ENCODE measurements at regions not wholly inside any gene's neighbourhood (a gene's known extent, or its start where the extent isn't known, plus 50 kb on each side); places are given as distances from the start of the nearest gene placed in this dataset.

- BruUV-seq (replicated peaks): no TSS peak
- no peak overlapping the region for H3K4me3 ChIP-seq (ENCODE audit: low read depth, low read length)
- H3K36me3 ChIP-seq (ENCODE audit: control insufficient read depth, insufficient read depth, low read length): no peaks in the 10 kb centered on the region
- POLR2A ChIA-PET: no interaction called here
- H3K27ac Mint-ChIP-seq (ENCODE audit: unreplicated experiment): no peak overlapping the region
- no peak overlapping the region for H3K4me3 Mint-ChIP-seq (ENCODE audit: unreplicated experiment)
- H3K9me3 ChIP-seq: no peaks in the 10 kb centered on the region
- TF ChIP-seq CTCF (IDR thresholded peaks at IDR 0.05; ENCODE audit: insufficient read depth in 1 of 2, low read depth in 1 of 2, low read length in 1 of 2, severe bottlenecking in 1 of 2, unreplicated experiment in 1 of 2): peak; percentile 52 to 70
- H3K36me3 Mint-ChIP-seq (ENCODE audit: insufficient read depth, unreplicated experiment): no peaks in the 10 kb centered on the region
- no peaks in the 10 kb centered on the region for H3K4me1 ChIP-seq
- no peaks in the 10 kb centered on the region for H3K9me3 Mint-ChIP-seq (ENCODE audit: unreplicated experiment)
- no peaks in the 10 kb centered on the region for H3K27me3 ChIP-seq (replicated peaks; ENCODE audit: control insufficient read depth, insufficient read depth, low read length)
- intact Hi-C loops (cut with micrococcal nuclease; ENCODE audit: unreplicated experiment): loop anchor here (1.0 to 10.0 kb wide), 6 partner anchors 108 to 548 kb away; no protein-coding TSS in a partner anchor
- H3K4me1 Mint-ChIP-seq (ENCODE audit: low read depth, unreplicated experiment): no peaks in the 10 kb centered on the region
- H3K27me3 Mint-ChIP-seq (ENCODE audit: insufficient read depth, unreplicated experiment): no peaks in the 10 kb centered on the region
- DNase-seq: peak; percentile 43 to 57
- CTCF ChIA-PET: interaction anchor here (0.6 to 1.1 kb wide), 5 partner anchors 60 to 362 kb away, joined by 3 to 4 read pairs (median 3); no protein-coding TSS in a partner anchor
These were observed 122.6 kb upstream of the MCHR2 start for GRCh38 chr6:100116411-100117194.

- Mint-ChIP-seq H3K27me3 (ENCODE audit: insufficient read depth, unreplicated experiment) (no peaks in the 10 kb centered on the region), H3K36me3 (ENCODE audit: insufficient read depth, unreplicated experiment) (no peaks in the 10 kb centered on the region), H3K4me1 (ENCODE audit: low read depth, unreplicated experiment) (no peaks in the 10 kb centered on the region), H3K27ac (ENCODE audit: unreplicated experiment) (no peak overlapping the region), H3K4me3 (ENCODE audit: unreplicated experiment) (no peak overlapping the region), H3K9me3 (ENCODE audit: unreplicated experiment) (no peaks in the 10 kb centered on the region)
- intact Hi-C loops (cut with micrococcal nuclease; ENCODE audit: unreplicated experiment): loop anchor here (1.0 to 10.0 kb wide), 6 partner anchors 109 to 549 kb away; no protein-coding TSS in a partner anchor
- H3K4me3 ChIP-seq (ENCODE audit: low read depth, low read length): no peak overlapping the region
- H3K4me1 ChIP-seq: no peaks in the 10 kb centered on the region
- POLR2A ChIA-PET: no interaction called here
- CTCF ChIA-PET: no interaction called here
- no peak for DNase-seq
- no peaks in the 10 kb centered on the region for H3K9me3 ChIP-seq
- BruUV-seq (replicated peaks): no TSS peak
- TF ChIP-seq CTCF (IDR thresholded peaks at IDR 0.05; ENCODE audit: insufficient read depth in 1 of 2, low read depth in 1 of 2, low read length in 1 of 2, severe bottlenecking in 1 of 2, unreplicated experiment in 1 of 2): no peak
- no peaks in the 10 kb centered on the region for H3K27me3 ChIP-seq (replicated peaks; ENCODE audit: control insufficient read depth, insufficient read depth, low read length)
- H3K36me3 ChIP-seq (ENCODE audit: control insufficient read depth, insufficient read depth, low read length): no peaks in the 10 kb centered on the region
These were observed 121.5 kb upstream of the MCHR2 start for GRCh38 chr6:100115407-100116101.

- no peaks in the 10 kb centered on the region for H3K27me3 ChIP-seq (replicated peaks; ENCODE audit: control insufficient read depth, insufficient read depth, low read length)
- Mint-ChIP-seq H3K36me3 (ENCODE audit: insufficient read depth, unreplicated experiment) (no peaks in the 10 kb centered on the region), H3K27ac (ENCODE audit: unreplicated experiment) (no peak overlapping the region), H3K4me3 (ENCODE audit: unreplicated experiment) (no peak overlapping the region), H3K27me3 (ENCODE audit: insufficient read depth, unreplicated experiment) (no peaks in the 10 kb centered on the region), H3K4me1 (ENCODE audit: low read depth, unreplicated experiment) (no peaks in the 10 kb centered on the region), H3K9me3 (ENCODE audit: unreplicated experiment) (no peaks in the 10 kb centered on the region)
- DNase-seq: no peak
- no peaks in the 10 kb centered on the region for H3K4me1 ChIP-seq
- no peak for TF ChIP-seq CTCF (IDR thresholded peaks at IDR 0.05; ENCODE audit: insufficient read depth in 1 of 2, low read depth in 1 of 2, low read length in 1 of 2, severe bottlenecking in 1 of 2, unreplicated experiment in 1 of 2)
- intact Hi-C loops (cut with micrococcal nuclease; ENCODE audit: unreplicated experiment): loop anchor here (10.0 kb wide), 1 partner anchor 112 kb away; no protein-coding TSS in a partner anchor
- ChIA-PET CTCF (no interaction called here), POLR2A (no interaction called here)
- H3K9me3 ChIP-seq: no peaks in the 10 kb centered on the region
- H3K36me3 ChIP-seq (ENCODE audit: control insufficient read depth, insufficient read depth, low read length): no peaks in the 10 kb centered on the region
- H3K4me3 ChIP-seq (ENCODE audit: low read depth, low read length): no peak overlapping the region
- no TSS peak for BruUV-seq (replicated peaks)
These were observed 119.0 kb upstream of the MCHR2 start for GRCh38 chr6:100112855-100113508.
